Left lung (tissue), 4 donors: ENCODE measurements at regions not wholly inside any gene's neighbourhood (a gene's known extent, or its start where the extent isn't known, plus 50 kb on each side); places are given as distances from the start of the nearest gene placed in this dataset.

Experiments
- ATAC-seq: fragments of 200-7000 bp; cut with Tn5 transposase; one replicate; pipeline ENCODE4 v1.9.1; 2020; ENCODE audit warnings: moderate library complexity
- DNase-seq, 4 donors: peaks; one replicate each; pipeline ENCODE4 v3.0.0-alpha.2; 2013 to 2020
- H3K27ac ChIP-seq, 2 donors: fragments of 200-600 bp; sonication (generic) in 1 of 2; one replicate each; pipeline versions ENCODE4 v1.5.0 to v1.8.0; 2020 to 2021
- H3K27me3 ChIP-seq, 2 donors: fragments of 200-600 bp; sonication (generic) in 1 of 2; one replicate each; pipeline versions ENCODE4 v1.5.0 to v1.8.0; 2020 to 2021
- H3K36me3 ChIP-seq, 2 donors: fragments of 200-600 bp; sonication (generic) in 1 of 2; one replicate each; pipeline versions ENCODE4 v1.5.0 to v1.8.0; 2020 to 2021
- H3K4me1 ChIP-seq, 2 donors: fragments of 200-600 bp; one replicate each; pipeline ENCODE4 v1.8.0; 2021
- H3K4me3 ChIP-seq, 2 donors: fragments of 200-600 bp; sonication (generic) in 1 of 2; one replicate each; pipeline versions ENCODE4 v1.5.0 to v1.8.0; 2020 to 2021; ENCODE audit warnings: mild to moderate bottlenecking in 1 of 2
- H3K9me3 ChIP-seq, 2 donors: fragments of 200-600 bp; sonication (generic) in 1 of 2; one replicate each; pipeline versions ENCODE4 v1.5.0 to v1.8.0; 2020 to 2021
- CTCF ChIP-seq, 2 donors: fragments of 200-600 bp; sonication (generic) in 1 of 2; IDR thresholded peaks; one replicate each; pipeline versions ENCODE4 v1.5.0 to v1.8.0; 2021; ENCODE audit warnings: antibody characterized with exemption in 2 of 2
- intact Hi-C, 2 donors: fragments of 100-400 bp; cut with DNase I; formaldehyde crosslinking; loops; one replicate each; pipeline versions ENCODE4 v1.11.2 to v1.14.2; 2022
- donor health status: DM: no; HTN: yes; CAD: no.
- donor health status: DM: no; HTN: no; CAD: no.

GRCh38 chr20:21583486-21584168, 69.8 kb upstream of the NKX2-2 start:
- Histone ChIP-seq H3K27me3 (peaks cover 0 to 42% of the 10 kb centered on the region in 2 donors), H3K36me3 (no peaks in the 10 kb centered on the region), H3K4me3 (no peak overlapping the region), H3K9me3 (no peaks in the 10 kb centered on the region), H3K27ac (no peak overlapping the region), H3K4me1 (no peaks in the 10 kb centered on the region)
- DNase-seq (peak in 1 of 4 donors; percentile 1), ATAC-seq (peak; percentile 77)
- intact Hi-C loops, result no loop called here
- TF ChIP-seq CTCF (IDR thresholded peaks at IDR 0.05), result no peak

- Histone ChIP-seq H3K27me3 (peaks cover 0 to 50% of the 10 kb centered on the region in 2 donors), H3K27ac (no peak overlapping the region), H3K4me3 (no peak overlapping the region), H3K36me3 (no peaks in the 10 kb centered on the region), H3K9me3 (no peaks in the 10 kb centered on the region), H3K4me1 (no peaks in the 10 kb centered on the region)
- intact Hi-C loops, result no loop called here
- ATAC-seq (no peak), DNase-seq (no peak)
- no peak for TF ChIP-seq CTCF (IDR thresholded peaks at IDR 0.05)
Observed at GRCh38 chr20:21577551-21577950, 63.7 kb upstream of the NKX2-2 start.

GRCh38 chr20:21575981-21576740, 62.3 kb upstream of the NKX2-2 start:
- H3K4me3 ChIP-seq, result no peak overlapping the region
- ATAC-seq, result no peak
- intact Hi-C loops, result no loop called here

GRCh38 chr20:21575167-21575566, 61.3 kb upstream of the NKX2-2 start:
- ATAC-seq (no peak), DNase-seq (no peak)
- H3K36me3 ChIP-seq, result no peaks in the 10 kb centered on the region
- TF ChIP-seq CTCF (IDR thresholded peaks at IDR 0.05), result no peak
- no peak overlapping the region for H3K27ac ChIP-seq
- H3K4me3 ChIP-seq, result no peak overlapping the region
- no peaks in the 10 kb centered on the region for H3K4me1 ChIP-seq
- intact Hi-C loops, result no loop called here
- peaks cover 0 to 58% of the 10 kb centered on the region in 2 donors for H3K27me3 ChIP-seq
- no peaks in the 10 kb centered on the region for H3K9me3 ChIP-seq

More at GRCh38 chr20:21575981-21576740, 62.3 kb upstream of the NKX2-2 start:
- H3K9me3 ChIP-seq, result no peaks in the 10 kb centered on the region
- H3K36me3 ChIP-seq, result no peaks in the 10 kb centered on the region
- H3K27ac ChIP-seq, result no peak overlapping the region
- H3K27me3 ChIP-seq, result peaks cover 0 to 55% of the 10 kb centered on the region in 2 donors
- no peak for DNase-seq
- no peak for TF ChIP-seq CTCF (IDR thresholded peaks at IDR 0.05)
- H3K4me1 ChIP-seq, result no peaks in the 10 kb centered on the region

- no peak overlapping the region for H3K27ac ChIP-seq
- no peak for TF ChIP-seq CTCF (IDR thresholded peaks at IDR 0.05)
- DNase-seq, result no peak
- H3K4me1 ChIP-seq, result no peaks in the 10 kb centered on the region
- no peaks in the 10 kb centered on the region for H3K9me3 ChIP-seq
- intact Hi-C loops, result no loop called here
- H3K27me3 ChIP-seq, result peaks cover 4 to 58% of the 10 kb centered on the region in 2 donors
- no peaks in the 10 kb centered on the region for H3K36me3 ChIP-seq
- no peak overlapping the region for H3K4me3 ChIP-seq
- no peak for ATAC-seq
Observed at GRCh38 chr20:21574443-21574842, 60.6 kb upstream of the NKX2-2 start.
